CD4-positive, CD25-positive, alpha-beta regulatory T cell (primary cell): ENCODE measurements at regions not wholly inside any gene's neighbourhood (a gene's known extent, or its start where the extent isn't known, plus 50 kb on each side); places are given as distances from the start of the nearest gene placed in this dataset.

Source experiments
- ATAC-seq, 2 donors: fragments of 150-1000 bp; cut with Tn5 transposase; one replicate each; pipeline ENCODE4 v1.10.0; 2021; ENCODE audit warnings: low read depth in 2 of 2, moderate number of reproducible peaks in 2 of 2, moderate library complexity in 1 of 2
- DNase-seq, 3 donors: peaks; one replicate each; pipeline versions ENCODE4 v3.0.0 to v3.0.0-alpha.2; 2012 to 2022; ENCODE audit warnings: mixed read lengths in 1 of 3
- H3K27ac ChIP-seq: one replicate; pipeline ENCODE4 v1.7.0; 2013; ENCODE audit warnings: mild to moderate bottlenecking, low read length; ENCODE audit not compliant: insufficient read depth, poor library complexity, severe bottlenecking
- H3K27me3 ChIP-seq: one replicate; pipeline ENCODE4 v1.7.0; 2013; ENCODE audit warnings: low read length; ENCODE audit not compliant: control insufficient read depth, insufficient read depth
- H3K36me3 ChIP-seq: one replicate; pipeline ENCODE4 v1.7.0; 2013; ENCODE audit warnings: mild to moderate bottlenecking, low read length, moderate library complexity; ENCODE audit not compliant: control insufficient read depth, insufficient read depth
- H3K4me1 ChIP-seq: 2 replicates; pipeline ENCODE4 v1.7.0; 2013; ENCODE audit warnings: mild to moderate bottlenecking, low read length; ENCODE audit not compliant: insufficient read depth, control insufficient read depth, poor library complexity, severe bottlenecking
- H3K4me3 ChIP-seq: one replicate; pipeline ENCODE4 v1.7.0; 2013; ENCODE audit warnings: low read depth, mild to moderate bottlenecking, low read length, moderate library complexity
- H3K9me3 ChIP-seq, 2 experiments: 1 replicate in 1 of 2; 2 replicates in 1 of 2; pipeline ENCODE4 v1.7.0; 2013; ENCODE audit warnings: low read length in 2 of 2, mild to moderate bottlenecking in 1 of 2, moderate library complexity in 1 of 2; ENCODE audit not compliant: control insufficient read depth in 2 of 2
- H3K27ac Mint-ChIP-seq, 3 donors: one replicate each; pipeline ENCODE4 v1.8.0; 2020 to 2022; ENCODE audit warnings: mild to moderate bottlenecking in 3 of 3, mixed read lengths in 3 of 3, moderate library complexity in 2 of 3
- H3K27me3 Mint-ChIP-seq: one replicate; pipeline ENCODE4 v1.8.0; 2022; ENCODE audit warnings: mild to moderate bottlenecking, mixed read lengths
- H3K36me3 Mint-ChIP-seq: one replicate; pipeline ENCODE4 v1.8.0; 2020; ENCODE audit warnings: mixed read lengths
- H3K4me1 Mint-ChIP-seq, 4 donors: one replicate each; pipeline ENCODE4 v1.8.0; 2020 to 2022; ENCODE audit warnings: mixed read lengths in 4 of 4, mild to moderate bottlenecking in 1 of 4
- H3K4me3 Mint-ChIP-seq, 4 donors: one replicate each; pipeline ENCODE4 v1.8.0; 2020 to 2022; ENCODE audit warnings: mild to moderate bottlenecking in 4 of 4, mixed read lengths in 4 of 4, moderate library complexity in 3 of 4
- H3K9me3 Mint-ChIP-seq, 7 donors: one replicate each; pipeline ENCODE4 v1.8.0; 2020 to 2022; ENCODE audit warnings: mixed read lengths in 7 of 7, mild to moderate bottlenecking in 3 of 7, moderate library complexity in 2 of 7

GRCh38 chr6:5946701-5947100 lies 60.0 kb downstream of the NRN1 start:
- Mint-ChIP-seq H3K4me1 (no peaks in the 10 kb centered on the region), H3K27me3 (peaks cover 18% of the 10 kb centered on the region), H3K36me3 (no peaks in the 10 kb centered on the region), H3K27ac (peak overlapping the region in 1 of 3 donors; percentile 2), H3K4me3 (no peak overlapping the region), H3K9me3 (peaks cover 4 to 17% (median 6%) of the 10 kb centered on the region in 7 donors)
- Histone ChIP-seq H3K36me3 (no peaks in the 10 kb centered on the region), H3K4me1 (no peaks in the 10 kb centered on the region), H3K9me3 (peaks cover 3 to 7% of the 10 kb centered on the region in 2 experiments), H3K27ac (no peak overlapping the region), H3K27me3 (peaks cover 9% of the 10 kb centered on the region), H3K4me3 (no peak overlapping the region)
- ATAC-seq (no peak), DNase-seq (no peak)

GRCh38 chr6:5946181-5946580 lies 60.5 kb downstream of the NRN1 start:
- Histone ChIP-seq H3K27ac (no peak overlapping the region), H3K9me3 (peaks cover 3 to 7% of the 10 kb centered on the region in 2 experiments), H3K4me3 (no peak overlapping the region), H3K27me3 (peaks cover 9% of the 10 kb centered on the region), H3K4me1 (no peaks in the 10 kb centered on the region), H3K36me3 (no peaks in the 10 kb centered on the region)
- Mint-ChIP-seq H3K4me3 (no peak overlapping the region), H3K9me3 (peaks cover 4 to 17% (median 6%) of the 10 kb centered on the region in 7 donors), H3K27me3 (peaks cover 14% of the 10 kb centered on the region), H3K36me3 (no peaks in the 10 kb centered on the region), H3K4me1 (no peaks in the 10 kb centered on the region), H3K27ac (no peak overlapping the region)
- DNase-seq (no peak), ATAC-seq (no peak)

- no peaks in the 10 kb centered on the region for H3K36me3 Mint-ChIP-seq
- ATAC-seq (no peak), DNase-seq (no peak)
- peaks cover 15% of the 10 kb centered on the region for H3K27me3 Mint-ChIP-seq
- Histone ChIP-seq H3K27me3 (peaks cover 9% of the 10 kb centered on the region), H3K36me3 (no peaks in the 10 kb centered on the region), H3K27ac (no peak overlapping the region), H3K4me3 (no peak overlapping the region), H3K9me3 (peaks cover 3 to 7% of the 10 kb centered on the region in 2 experiments), H3K4me1 (no peaks in the 10 kb centered on the region)
- no peak overlapping the region for H3K27ac Mint-ChIP-seq
- H3K4me3 Mint-ChIP-seq, result no peak overlapping the region
- no peaks in the 10 kb centered on the region for H3K4me1 Mint-ChIP-seq
- peaks cover 4 to 17% (median 6%) of the 10 kb centered on the region in 7 donors for H3K9me3 Mint-ChIP-seq
These were observed 63.1 kb downstream of the NRN1 start for GRCh38 chr6:5943591-5943990.

GRCh38 chr6:5942591-5942990 lies 64.1 kb downstream of the NRN1 start:
- ATAC-seq, result no peak

GRCh38 chr6:5941188-5941587 lies 65.5 kb downstream of the NRN1 start:
- Histone ChIP-seq H3K4me1 (no peaks in the 10 kb centered on the region), H3K4me3 (no peak overlapping the region), H3K9me3 (peaks cover 3 to 7% of the 10 kb centered on the region in 2 experiments), H3K27me3 (peaks cover 9% of the 10 kb centered on the region), H3K36me3 (no peaks in the 10 kb centered on the region), H3K27ac (no peak overlapping the region)
- Mint-ChIP-seq H3K4me3 (no peak overlapping the region), H3K27ac (no peak overlapping the region), H3K4me1 (no peaks in the 10 kb centered on the region), H3K27me3 (peaks cover 15% of the 10 kb centered on the region), H3K9me3 (peaks cover 4 to 17% (median 6%) of the 10 kb centered on the region in 7 donors), H3K36me3 (no peaks in the 10 kb centered on the region)
- ATAC-seq, result no peak
- no peak for DNase-seq

More at GRCh38 chr6:5942591-5942990, 64.1 kb downstream of the NRN1 start:
- no peak for DNase-seq
- H3K9me3 ChIP-seq, result peaks cover 3 to 7% of the 10 kb centered on the region in 2 experiments
- H3K27ac ChIP-seq, result no peak overlapping the region
- H3K4me1 ChIP-seq, result no peaks in the 10 kb centered on the region
- H3K27me3 ChIP-seq, result peaks cover 9% of the 10 kb centered on the region
- H3K9me3 Mint-ChIP-seq, result peaks cover 4 to 17% (median 6%) of the 10 kb centered on the region in 7 donors
- H3K4me1 Mint-ChIP-seq, result no peaks in the 10 kb centered on the region
- no peak overlapping the region for H3K27ac Mint-ChIP-seq
- no peaks in the 10 kb centered on the region for H3K36me3 Mint-ChIP-seq
- H3K4me3 Mint-ChIP-seq, result no peak overlapping the region
- H3K36me3 ChIP-seq, result no peaks in the 10 kb centered on the region
- peaks cover 15% of the 10 kb centered on the region for H3K27me3 Mint-ChIP-seq
- H3K4me3 ChIP-seq, result no peak overlapping the region

DNA sequence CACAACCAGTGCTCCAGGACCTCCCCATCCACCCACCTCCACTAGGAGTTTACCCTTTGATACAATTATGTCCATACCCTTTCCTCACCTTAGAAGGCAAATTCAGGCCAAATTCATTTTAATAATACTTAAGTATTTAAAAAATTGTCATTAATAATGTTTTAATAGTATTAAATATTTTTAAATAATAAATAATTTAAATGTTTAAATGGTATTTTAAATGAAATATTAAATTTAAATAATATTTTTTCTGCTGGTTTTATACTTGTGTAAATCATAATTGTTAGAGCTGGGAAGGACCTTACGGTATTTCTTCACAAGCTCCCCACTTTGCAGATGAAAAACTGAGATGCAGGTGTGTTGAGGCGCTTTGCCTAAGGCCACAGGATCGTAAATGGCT lies 67.8 kb downstream of the NRN1 start:
- no peaks in the 10 kb centered on the region for H3K36me3 Mint-ChIP-seq
- ATAC-seq (no peak), DNase-seq (no peak)
- Histone ChIP-seq H3K27me3 (peaks cover 4% of the 10 kb centered on the region), H3K36me3 (no peaks in the 10 kb centered on the region), H3K4me3 (no peak overlapping the region), H3K9me3 (peaks cover 3 to 7% of the 10 kb centered on the region in 2 experiments), H3K4me1 (no peaks in the 10 kb centered on the region), H3K27ac (no peak overlapping the region)
- H3K9me3 Mint-ChIP-seq, result peaks cover 2 to 13% (median 6%) of the 10 kb centered on the region in 7 donors
- no peaks in the 10 kb centered on the region for H3K4me1 Mint-ChIP-seq
- peaks cover 17% of the 10 kb centered on the region for H3K27me3 Mint-ChIP-seq
- no peak overlapping the region for H3K4me3 Mint-ChIP-seq
- no peak overlapping the region for H3K27ac Mint-ChIP-seq

- Histone ChIP-seq H3K27me3 (peaks cover 8% of the 10 kb centered on the region), H3K36me3 (no peaks in the 10 kb centered on the region), H3K27ac (no peak overlapping the region), H3K4me1 (no peaks in the 10 kb centered on the region), H3K9me3 (peaks cover 0 to 4% of the 10 kb centered on the region in 2 experiments), H3K4me3 (no peak overlapping the region)
- Mint-ChIP-seq H3K27me3 (peaks cover 22% of the 10 kb centered on the region), H3K4me3 (no peak overlapping the region), H3K9me3 (peaks cover under 1 to 7% (median 2%) of the 10 kb centered on the region in 7 donors), H3K27ac (no peak overlapping the region), H3K36me3 (no peaks in the 10 kb centered on the region), H3K4me1 (no peaks in the 10 kb centered on the region)
- ATAC-seq (no peak), DNase-seq (no peak)
These were observed 68.6 kb downstream of the NRN1 start for GRCh38 chr6:5937936-5938706.
